HG03565 (cell line): ENCODE measurements at regions not wholly inside any gene's neighbourhood (a gene's known extent, or its start where the extent isn't known, plus 50 kb on each side); places are given as distances from the start of the nearest gene placed in this dataset.
"Not testable (repeated sequence)": the region's sequence is repeated elsewhere in the genome, so short reads cannot be mapped to it uniquely, and the experiment has no call there.

Experiments
- ATAC-seq: cut with Tn5 transposase; IDR thresholded peaks from one replicate; pipeline ENCODE4 v1.9.1; 2021; ENCODE audit warnings: mild to moderate bottlenecking, moderate library complexity; ENCODE audit not compliant: unreplicated experiment

DNA sequence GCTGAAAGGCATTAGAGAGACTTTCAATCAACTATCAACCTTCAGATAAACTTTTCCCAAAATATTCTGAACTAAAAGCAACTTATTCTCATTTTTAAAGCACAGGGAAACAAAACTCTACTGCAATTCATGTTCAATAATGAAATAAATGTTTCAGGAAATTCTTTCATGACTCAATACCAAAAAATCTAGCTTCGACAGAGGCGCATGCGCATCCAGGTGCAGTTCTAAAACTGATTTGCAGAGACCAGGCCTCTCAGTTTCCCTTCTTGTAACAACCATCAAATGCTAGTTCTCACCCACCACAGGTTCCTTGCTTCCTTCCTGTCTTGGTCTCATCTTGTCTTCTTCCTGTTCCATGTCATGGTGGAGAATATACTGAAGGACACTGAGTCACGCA, 55.3 kb upstream of the NRBF2 start:
- no peak for ATAC-seq

DNA sequence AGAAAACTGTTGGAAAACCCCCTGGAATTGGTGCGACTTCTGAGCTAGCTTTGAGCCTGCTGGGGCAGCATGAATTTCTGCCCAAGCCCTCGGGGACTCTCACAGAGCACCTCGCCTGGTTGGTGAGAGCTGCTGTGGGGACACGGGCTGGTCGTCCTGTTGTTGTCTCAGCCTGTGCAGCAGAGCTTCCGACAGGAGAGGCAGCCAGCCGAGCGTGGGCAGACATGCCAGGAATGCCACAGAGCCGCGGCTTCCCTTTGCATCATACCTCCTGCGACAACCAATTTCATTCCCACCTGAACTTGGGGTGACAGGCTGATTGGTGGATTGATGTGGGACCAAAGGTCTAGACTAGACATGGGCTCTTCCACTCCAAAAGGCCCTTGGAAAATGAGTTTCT, 60.2 kb upstream of the NRBF2 start:
- no peak for ATAC-seq

DNA sequence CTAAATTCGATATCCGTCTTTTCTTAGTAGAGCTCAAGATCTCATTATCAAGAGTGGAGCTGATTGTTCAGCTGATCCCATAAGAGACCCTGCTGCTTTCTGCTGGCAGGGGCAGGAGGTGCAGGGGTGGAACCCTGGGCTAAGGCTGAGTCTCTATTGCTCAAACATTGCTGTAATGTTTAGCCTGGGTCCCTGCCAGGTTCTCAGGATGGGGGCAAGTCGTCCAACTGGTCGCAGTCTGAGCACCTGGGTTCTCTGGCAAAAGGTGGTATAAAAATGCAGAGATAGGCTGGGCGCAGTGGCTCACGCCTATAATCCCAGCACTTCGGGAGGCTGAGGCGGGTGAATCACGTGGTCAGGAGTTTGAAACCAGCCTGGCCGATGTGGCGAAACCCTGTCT, 62.0 kb upstream of the NRBF2 start:
- no peak for ATAC-seq

DNA sequence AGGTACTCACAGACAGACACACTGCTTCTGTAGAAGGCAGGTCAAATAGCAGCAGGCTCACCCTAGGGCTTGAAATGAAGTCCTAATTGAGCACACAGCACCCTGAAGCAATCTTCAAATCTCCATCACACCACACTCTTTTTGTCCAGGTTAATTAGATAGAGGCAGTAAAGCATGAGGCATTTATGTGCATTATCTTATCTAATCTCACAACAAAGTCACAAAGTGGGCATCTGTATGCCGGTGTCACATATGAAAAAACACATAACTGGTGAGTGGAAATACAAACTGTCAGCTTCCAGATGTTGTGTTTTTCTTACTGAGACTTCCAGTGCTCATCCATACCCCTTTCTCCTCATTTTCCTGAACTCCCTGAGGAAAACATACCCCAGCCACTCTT, 63.8 kb upstream of the NRBF2 start:
- ATAC-seq: no peak

DNA sequence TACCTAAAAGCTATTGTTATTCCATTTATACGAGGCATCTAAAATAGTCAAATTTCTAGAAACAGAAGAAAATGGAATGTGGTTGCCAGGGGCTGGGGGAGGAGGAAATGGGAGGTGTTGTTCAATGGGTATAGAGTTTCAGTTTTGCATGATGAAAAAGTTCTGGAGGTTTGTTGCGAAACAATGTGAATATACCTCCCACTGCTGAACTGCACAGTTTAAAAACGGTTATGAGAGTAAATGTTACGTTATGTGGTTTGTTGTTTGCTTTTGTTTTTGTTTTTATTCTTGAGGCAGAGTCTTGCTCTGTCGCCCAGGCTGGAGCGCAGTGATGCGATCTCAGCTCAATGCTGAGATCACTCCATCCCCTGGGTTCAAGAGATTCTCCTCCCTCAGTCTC, 64.9 kb upstream of the NRBF2 start:
- ATAC-seq: no peak

DNA sequence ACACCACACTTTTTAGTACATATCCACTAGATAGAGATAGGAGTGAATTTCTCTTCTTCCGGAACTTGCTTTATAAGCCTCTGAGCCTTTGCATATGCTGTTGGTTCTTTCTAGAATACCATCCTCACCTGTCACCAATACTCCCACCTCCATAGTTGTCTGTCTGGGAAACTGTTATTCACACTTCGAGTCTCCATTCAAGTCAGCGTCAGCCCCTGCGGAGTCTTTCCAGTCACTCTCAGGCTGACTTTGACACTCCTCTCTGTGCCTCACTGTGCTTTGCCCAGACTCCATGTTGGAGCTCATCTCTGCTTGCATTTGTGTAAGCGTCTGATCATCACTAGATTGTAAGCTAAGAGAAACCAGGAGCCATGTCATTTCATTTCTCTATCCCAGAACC, 66.5 kb upstream of the NRBF2 start:
- no peak for ATAC-seq

DNA sequence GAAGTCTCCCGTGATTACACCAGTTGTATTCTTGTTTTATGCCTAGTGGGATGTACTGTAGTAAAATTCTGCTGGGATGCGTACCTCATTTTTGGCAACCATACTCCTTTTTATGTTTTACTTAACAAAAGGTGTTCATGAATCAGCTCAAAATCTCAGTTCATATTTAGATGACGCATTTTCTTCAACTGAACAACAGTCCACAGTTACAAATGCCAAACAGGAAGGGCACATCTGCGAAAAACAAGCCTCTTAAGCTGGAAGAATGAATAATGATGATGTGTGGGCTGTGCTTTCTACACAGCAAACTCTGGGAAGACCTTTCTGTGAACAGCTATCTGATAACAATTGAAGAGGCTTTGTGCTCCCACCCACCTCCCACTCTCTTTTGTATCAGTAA, 68.4 kb upstream of the NRBF2 start:
- no peak for ATAC-seq

DNA sequence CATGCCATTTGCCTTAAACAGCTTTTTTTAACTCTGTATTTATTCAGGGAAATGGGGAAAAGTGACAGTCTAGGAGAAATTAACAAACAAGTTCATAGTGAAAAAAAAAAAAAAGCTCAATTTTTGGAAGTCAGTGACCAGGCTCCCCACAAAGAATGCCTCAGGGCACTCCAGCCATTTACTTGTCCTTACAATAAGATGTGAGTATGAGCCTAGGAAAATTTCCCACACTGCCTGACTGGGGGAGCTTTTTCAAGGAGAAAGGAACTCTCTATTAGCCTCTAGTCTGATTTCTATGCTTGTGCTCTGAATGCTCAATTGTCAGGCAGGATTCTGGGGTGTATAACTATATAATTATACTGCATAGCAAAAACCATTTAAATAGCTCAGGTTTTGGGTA, 74.9 kb upstream of the NRBF2 start:
- ATAC-seq: no peak

DNA sequence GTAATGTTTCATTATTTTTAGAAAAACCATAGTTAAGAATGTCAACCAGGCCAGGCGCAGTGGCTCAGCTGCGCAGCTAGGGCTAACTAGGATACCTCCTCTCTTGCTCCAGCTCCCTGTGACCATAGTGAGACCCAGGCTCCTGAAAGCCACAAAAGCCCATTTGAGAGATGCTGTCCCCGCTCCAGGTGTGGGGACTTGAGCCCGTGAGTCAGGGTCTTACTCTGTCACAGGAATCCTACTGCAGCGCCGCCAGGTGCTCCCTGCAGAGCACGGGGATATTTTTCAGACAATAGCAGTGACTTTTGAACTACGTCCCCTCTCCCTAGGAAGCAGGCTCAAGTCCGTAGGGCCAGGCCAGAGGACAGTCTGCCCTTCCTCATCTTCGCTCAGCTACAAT, 75.6 kb upstream of the NRBF2 start:
- no peak for ATAC-seq

DNA sequence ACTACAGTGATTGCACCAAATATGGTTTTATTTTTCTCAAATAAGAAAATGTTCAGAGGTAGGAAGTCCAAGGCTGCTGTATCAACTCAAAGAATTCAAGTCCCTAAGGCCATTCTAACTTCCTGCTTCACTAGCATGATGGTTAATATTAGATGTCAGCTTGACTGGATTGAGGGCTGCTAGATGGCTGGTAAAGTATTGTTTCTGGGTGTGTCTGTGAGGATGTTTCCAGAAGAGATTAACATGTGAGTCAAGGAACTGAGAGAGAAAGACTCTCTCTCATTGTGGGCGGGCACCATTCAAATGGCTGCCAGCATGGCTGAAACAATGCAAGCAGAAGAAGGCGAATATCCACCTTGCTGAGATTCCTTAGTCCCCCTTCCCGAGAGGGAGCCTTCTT, 77.4 kb upstream of the NRBF2 start:
- no peak for ATAC-seq

DNA sequence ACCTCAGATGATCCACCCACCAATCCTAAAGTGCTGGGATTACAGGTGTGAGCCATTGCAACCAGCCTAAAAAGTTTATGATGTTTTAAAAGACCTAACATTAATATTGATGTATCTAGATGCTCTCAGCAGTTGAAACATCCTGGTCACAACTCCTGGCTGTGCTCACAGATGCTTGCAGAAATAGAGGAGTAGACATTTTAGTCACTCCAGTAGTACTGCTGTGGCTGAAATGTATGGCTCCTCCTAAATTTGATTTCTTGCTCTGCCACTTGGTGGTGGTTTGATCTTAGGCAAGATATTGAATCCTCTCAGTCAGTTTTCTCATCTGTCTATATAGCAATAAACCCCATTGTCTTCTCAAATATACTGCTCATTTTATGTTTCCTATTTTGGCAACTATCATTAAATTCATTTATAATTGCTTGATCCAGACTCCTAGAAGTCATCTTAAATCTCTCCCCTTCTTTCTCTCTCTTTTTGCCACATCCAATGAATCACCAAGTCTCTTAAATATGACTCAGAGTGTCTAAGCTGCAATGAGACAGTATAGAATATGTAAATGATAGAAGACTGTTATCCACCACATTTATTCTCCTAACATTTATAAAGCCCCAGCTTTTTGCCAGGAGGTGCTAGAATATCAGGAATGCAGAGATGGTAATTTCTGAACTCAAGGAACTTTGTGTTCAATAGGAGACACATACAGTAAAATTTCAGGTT, 78.1 kb upstream of the NRBF2 start:
- no peak for ATAC-seq

DNA sequence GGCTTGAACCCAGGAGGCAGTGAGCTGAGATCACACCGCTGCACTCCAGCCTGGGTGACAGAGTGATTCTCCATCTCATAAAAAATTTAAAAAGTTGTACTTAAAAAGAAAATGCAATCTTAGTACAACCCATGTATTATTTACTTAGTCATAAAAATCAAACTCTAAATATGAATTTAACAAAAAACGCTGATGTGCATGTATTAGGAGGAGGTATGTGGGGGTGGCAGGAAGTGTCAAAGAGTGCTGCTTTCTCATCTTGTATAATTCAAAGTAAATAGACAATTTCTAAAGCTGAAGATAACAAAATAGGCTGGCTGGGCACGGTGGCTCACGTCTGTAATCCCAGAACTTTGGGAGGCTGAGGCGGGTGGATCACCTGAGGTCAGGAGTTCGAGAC, 81.0 kb upstream of the NRBF2 start:
- no peak for ATAC-seq

DNA sequence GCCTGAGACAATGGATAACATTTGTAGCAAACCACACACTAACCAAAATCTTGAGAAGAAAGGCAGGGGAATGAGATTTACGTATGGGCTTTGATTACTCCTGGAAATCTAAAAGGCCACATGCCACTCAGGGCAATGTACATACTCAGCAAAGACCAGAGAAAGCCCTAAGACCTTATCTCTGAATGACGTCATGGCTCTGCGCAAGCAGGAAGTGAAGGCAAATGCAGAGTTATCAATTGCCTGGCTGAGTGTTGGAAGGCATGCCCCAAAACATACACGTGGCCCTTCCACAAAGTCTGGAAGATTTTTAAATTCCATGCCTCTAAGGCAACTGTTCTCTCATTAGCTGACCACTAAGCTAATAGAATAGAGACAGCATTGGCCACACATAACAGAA, 90.9 kb upstream of the NRBF2 start:
- ATAC-seq: no peak

DNA sequence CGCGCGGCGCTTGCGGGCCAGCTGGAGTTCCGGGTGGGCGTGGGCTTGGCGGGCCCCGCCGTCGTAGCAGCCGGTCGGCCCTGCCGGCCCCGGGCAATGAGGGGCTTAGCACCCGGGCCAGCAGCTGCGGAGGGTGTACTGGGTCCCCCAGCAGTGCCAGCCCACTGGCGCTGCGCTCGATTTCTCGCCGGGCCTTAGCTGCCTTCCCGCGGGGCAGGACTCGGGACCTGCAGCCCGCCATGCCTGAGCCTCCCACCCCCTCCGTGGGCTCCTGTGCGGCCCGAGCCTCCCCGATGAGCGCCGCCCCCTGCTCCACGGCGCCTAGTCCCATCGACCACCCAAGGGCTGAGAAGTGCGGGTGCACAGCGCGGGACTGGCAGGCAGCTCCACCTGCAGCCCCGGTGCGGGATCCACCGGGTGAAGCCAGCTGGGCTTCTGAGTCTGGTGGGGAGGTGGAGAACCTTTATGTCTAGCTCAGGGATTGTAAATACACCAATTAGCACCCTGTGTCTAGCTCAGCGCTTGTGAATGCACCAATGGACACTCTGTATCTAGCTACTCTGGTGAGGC, 99.4 kb upstream of the NRBF2 start:
- ATAC-seq: not testable (repeated sequence)

DNA sequence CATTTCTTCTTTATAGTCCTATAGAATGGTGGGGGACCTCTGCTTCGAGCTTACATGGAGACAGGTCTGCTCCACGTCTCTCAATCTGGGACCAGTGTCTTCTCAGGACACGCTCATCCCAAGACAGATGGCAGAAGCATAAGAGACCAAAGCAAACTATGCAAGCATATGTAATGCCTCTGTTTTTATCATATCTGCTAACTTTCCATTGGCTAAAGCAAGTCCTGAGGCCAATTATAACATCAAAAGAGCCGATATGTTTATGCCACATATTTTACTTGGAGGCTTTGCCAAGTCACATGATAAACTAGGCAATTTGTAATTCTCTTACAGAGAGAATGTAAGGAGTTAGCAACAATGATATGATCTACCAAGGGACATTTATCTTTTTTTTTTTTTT, 102.6 kb upstream of the NRBF2 start:
- no peak for ATAC-seq

DNA sequence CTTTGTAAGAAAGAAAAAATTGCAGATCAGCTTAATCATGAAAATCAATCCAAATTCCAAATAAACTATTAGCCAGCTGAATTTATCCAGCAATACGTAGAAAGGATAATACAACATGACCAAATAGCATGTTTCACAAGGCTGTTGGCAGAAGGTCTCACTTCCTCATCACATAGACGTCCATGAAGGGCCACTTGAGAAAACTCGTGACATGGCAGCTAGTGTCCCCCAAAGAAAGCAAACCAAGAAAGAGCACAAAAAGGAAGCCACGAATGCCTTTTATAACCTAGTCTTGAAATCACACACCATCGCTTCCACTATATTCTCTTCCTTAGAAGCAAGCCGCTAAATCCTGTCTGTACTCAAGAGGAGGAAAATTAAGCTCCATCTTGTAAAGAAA, 105.6 kb upstream of the NRBF2 start:
- ATAC-seq: no peak

DNA sequence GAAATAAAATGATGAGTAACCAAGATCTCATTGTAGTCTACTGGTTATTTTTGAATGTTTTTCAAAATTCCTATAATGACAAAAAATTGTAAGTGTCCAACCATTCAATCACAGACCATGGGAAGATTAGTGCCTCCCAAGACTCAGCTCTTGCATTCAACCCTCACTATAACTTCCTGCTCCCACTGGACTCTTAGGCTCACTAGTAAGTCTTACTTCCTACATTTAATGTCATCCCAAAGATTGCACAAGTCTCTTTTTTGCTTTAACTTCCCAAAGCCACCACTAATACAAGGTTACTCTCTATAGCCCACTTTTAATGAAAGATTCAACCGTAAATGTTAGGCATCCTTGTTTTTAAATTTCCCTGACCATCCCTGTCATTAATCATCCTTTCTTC, 111.9 kb upstream of the NRBF2 start:
- no peak for ATAC-seq

DNA sequence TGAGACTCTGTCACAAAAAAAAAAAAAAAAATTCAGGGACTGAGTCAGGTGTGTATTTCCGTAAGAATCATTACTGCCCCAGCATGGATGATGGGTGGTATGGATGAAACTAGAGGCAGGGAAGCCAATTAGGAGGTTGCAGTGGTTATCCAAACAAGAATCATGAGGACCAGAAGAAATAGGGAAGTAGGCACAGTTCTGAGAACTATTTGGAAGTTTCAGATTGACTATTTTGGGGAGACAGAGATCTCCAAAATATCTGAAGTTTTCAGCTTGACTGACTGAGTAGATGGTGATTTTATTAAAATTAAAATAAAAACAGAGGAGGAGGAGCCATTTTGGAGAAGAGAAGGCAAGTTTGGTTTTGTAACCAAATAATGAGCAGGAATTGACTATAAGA, 119.4 kb upstream of the NRBF2 start:
- ATAC-seq: no peak

DNA sequence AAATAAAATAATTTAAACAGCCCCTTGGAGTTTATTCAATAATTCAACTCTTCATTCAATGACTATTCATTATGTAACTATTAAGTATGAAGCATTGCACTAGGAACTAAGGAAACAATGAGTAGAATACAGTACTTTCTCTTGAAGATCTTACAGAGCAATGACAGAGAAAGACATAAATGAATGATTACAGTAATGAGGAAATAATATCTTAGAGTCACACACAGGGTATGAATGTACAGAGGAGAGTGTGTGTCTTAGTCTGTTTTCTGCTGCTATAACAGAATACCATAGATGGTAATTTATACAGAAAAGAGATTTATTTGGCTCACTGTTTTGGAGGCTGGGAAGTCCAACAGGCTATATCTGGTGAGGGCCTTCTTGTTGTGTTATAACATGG, 120.5 kb upstream of the NRBF2 start:
- ATAC-seq: no peak

DNA sequence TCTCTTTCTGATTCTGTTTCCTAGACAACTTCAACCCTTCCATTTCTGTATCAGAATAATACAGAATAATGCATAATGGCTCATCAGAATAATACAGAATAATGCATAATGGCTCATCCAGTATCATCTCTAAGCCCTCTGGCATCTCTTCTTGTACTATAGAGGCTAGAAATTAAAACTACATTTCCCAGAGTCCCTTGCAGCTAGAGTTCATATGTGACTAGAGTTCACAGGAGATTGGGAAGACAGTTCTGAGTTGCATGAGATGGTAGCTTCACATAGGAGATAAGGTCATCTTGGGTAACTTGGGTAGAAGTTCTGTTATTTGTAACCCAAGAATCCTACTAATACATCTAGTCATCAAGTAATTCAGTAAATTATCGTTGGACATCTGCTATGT, 122.9 kb upstream of the NRBF2 start:
- no peak for ATAC-seq

DNA sequence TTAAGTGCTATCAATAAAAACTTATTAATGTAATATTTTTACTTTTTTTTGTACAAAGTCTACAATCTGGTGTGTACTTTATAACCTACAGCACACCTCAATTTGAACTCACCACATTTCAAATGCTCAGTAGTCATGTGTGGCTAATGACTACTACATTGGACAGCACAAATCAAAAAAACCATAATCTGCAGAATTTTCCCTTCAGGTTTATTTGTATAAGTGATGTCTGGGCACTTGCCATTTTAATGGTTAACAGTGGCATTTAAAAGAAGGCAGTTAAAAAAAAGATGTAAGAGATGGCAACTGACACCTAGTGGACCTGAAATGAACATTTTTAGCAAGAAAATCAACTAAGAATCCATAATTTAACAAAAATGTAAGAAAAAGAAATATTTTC, 124.6 kb upstream of the NRBF2 start:
- ATAC-seq: no peak

DNA sequence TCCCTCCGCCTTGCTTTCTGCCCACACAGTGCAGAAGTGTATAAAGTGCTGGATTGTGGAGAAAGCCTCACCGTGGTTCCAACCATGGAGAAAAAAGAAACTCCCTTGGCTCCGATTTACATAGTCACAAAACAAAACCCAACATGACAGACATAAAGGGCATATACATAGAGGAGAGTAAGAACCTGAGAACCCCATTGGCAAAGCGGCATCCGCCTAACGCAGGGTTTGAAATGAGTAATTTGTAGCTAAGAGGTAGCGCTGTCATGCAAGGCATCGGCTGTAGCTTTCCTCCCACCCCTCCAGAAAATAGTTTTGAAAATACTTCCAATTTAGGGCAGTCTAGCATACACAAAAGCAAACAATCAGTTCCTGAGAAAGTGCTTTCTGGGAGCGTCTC, 126.0 kb upstream of the NRBF2 start:
- ATAC-seq: no peak

DNA sequence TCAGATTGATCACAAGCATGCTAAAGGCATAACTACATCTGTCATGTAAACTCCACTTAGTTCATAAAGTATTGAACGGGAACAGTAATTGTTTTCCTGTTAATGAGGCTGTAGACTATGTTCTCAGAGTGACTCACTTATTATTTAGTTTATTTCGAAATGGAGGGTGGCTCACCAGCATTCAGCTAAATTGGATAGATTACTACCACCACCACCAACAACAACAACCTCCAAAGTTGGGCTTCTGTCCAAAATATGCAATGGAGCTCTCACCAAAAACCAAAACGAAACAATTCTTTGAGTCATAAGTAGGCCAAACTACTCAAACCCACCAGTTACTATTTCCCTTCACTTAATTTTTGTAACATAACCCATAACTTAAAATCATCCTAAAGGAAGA, 127.9 kb upstream of the NRBF2 start:
- no peak for ATAC-seq
